Prostate gland (tissue), 2 donors: ENCODE measurements at regions not wholly inside any gene's neighbourhood (a gene's known extent, or its start where the extent isn't known, plus 50 kb on each side); places are given as distances from the start of the nearest gene placed in this dataset.

Experiments
- POLR2A ChIP-seq: fragments of 450-650 bp; IDR thresholded peaks from one replicate; pipeline ENCODE4 v1.6.1; 2016; ENCODE audit warnings: antibody characterized with exemption, mild to moderate bottlenecking
- POLR2AphosphoS5 ChIP-seq: sonication (generic); formaldehyde crosslinking; IDR thresholded peaks from one replicate; pipeline ENCODE4 v1.6.1; 2017; ENCODE audit warnings: antibody characterized with exemption
- TF ChIP-seq, protein P1 (sequence below), 4 experiments: fragments of 200-600 bp in 2 of 4; fragments of 450-650 bp in 2 of 4; sonication (generic) in 2 of 4; IDR thresholded peaks; 1 replicate in 3 of 4; 2 replicates in 1 of 4; pipeline ENCODE4 v1.5.1; 2016 to 2019; ENCODE audit warnings: antibody characterized with exemption in 4 of 4, mild to moderate bottlenecking in 2 of 4, moderate library complexity in 2 of 4

DNA sequence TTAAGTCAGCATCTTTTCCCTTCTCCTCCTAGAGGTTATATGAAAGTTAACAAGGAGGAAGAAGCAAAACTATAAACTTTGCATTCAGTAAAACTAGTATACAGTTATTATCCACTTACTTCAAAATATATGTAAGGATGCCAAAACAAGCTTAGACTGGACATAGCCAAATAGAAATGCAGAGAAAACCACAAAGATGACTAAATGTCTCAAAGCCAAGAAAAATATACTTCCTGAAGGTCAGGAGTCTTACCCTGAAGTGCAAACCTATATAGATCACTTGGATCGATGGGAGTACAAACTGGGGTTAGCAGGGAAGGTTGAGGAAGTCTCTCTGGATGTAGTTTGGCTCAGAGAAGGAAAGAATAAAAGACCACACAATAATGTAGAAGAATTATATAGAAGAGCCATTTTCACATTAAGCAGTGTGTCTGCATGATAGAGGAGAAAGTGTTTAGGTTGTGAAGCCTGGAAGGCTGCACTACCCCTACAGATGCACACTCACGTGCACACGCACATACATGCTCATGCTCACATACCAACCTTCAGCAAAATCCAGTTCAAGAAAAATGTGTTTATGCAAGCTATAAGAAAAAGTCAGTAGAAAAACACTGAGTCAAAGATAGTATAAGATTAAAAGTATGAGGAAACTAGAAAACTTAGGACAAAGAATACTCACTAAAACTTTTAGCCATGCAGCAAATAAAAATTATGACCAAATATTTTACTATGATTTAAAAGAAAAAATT lies 112.1 kb upstream of the RXFP2 start:
- TF ChIP-seq, protein P1, sequence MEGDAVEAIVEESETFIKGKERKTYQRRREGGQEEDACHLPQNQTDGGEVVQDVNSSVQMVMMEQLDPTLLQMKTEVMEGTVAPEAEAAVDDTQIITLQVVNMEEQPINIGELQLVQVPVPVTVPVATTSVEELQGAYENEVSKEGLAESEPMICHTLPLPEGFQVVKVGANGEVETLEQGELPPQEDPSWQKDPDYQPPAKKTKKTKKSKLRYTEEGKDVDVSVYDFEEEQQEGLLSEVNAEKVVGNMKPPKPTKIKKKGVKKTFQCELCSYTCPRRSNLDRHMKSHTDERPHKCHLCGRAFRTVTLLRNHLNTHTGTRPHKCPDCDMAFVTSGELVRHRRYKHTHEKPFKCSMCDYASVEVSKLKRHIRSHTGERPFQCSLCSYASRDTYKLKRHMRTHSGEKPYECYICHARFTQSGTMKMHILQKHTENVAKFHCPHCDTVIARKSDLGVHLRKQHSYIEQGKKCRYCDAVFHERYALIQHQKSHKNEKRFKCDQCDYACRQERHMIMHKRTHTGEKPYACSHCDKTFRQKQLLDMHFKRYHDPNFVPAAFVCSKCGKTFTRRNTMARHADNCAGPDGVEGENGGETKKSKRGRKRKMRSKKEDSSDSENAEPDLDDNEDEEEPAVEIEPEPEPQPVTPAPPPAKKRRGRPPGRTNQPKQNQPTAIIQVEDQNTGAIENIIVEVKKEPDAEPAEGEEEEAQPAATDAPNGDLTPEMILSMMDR (IDR thresholded peaks at IDR 0.05): no peak
- no peak for TF ChIP-seq POLR2AphosphoS5
- no peak for TF ChIP-seq POLR2A
